ENCODE measurements at regions not wholly inside any gene's neighbourhood (a gene's known extent, or its start where the extent isn't known, plus 50 kb on each side); places are given as distances from the start of the nearest gene placed in this dataset.

GRCh38 chr4:138869631-138870030 is 145.9 kb upstream of the NOCT start:
- intact Hi-C loops (cut with DNase I): no loop called here
- H3K27ac ChIP-seq: no peak overlapping the region
- no peaks in the 10 kb centered on the region for H3K36me3 ChIP-seq
- no peaks in the 10 kb centered on the region for H3K9me3 ChIP-seq
- H3K27me3 ChIP-seq (ENCODE audit: low read depth): no peaks in the 10 kb centered on the region
- no peak overlapping the region for H3K4me3 ChIP-seq
- DNase-seq (no peak), ATAC-seq (no peak)
- H3K4me1 ChIP-seq: peaks cover 7% of the 10 kb centered on the region
- no peak for TF ChIP-seq CTCF (IDR thresholded peaks at IDR 0.05)

- ATAC-seq (no peak), DNase-seq (no peak)
- Histone ChIP-seq H3K27me3 (ENCODE audit: low read depth) (no peaks in the 10 kb centered on the region), H3K27ac (no peak overlapping the region), H3K4me3 (no peak overlapping the region), H3K36me3 (no peaks in the 10 kb centered on the region), H3K4me1 (peaks cover 7% of the 10 kb centered on the region), H3K9me3 (no peaks in the 10 kb centered on the region)
- intact Hi-C loops (cut with DNase I): no loop called here
- no peak for TF ChIP-seq CTCF (IDR thresholded peaks at IDR 0.05)
Measured at GRCh38 chr4:138869165-138869564, 146.4 kb upstream of the NOCT start.

GRCh38 chr4:138868562-138868961 is 147.0 kb upstream of the NOCT start:
- H3K27ac ChIP-seq: no peak overlapping the region
- H3K27me3 ChIP-seq (ENCODE audit: low read depth): no peaks in the 10 kb centered on the region
- H3K9me3 ChIP-seq: no peaks in the 10 kb centered on the region
- H3K36me3 ChIP-seq: no peaks in the 10 kb centered on the region
- ATAC-seq: no peak
- TF ChIP-seq CTCF (IDR thresholded peaks at IDR 0.05): no peak
- DNase-seq: no peak
- intact Hi-C loops (cut with DNase I): no loop called here
- H3K4me1 ChIP-seq: peaks cover 7% of the 10 kb centered on the region
- no peak overlapping the region for H3K4me3 ChIP-seq

GRCh38 chr4:138867404-138867803 is 148.2 kb upstream of the NOCT start:
- no peaks in the 10 kb centered on the region for H3K36me3 ChIP-seq
- H3K9me3 ChIP-seq: no peaks in the 10 kb centered on the region
- no peak overlapping the region for H3K4me3 ChIP-seq
- no peak for DNase-seq
- no peak for TF ChIP-seq CTCF (IDR thresholded peaks at IDR 0.05)
- H3K4me1 ChIP-seq: peaks cover 7% of the 10 kb centered on the region
- H3K27ac ChIP-seq: no peak overlapping the region
- no peaks in the 10 kb centered on the region for H3K27me3 ChIP-seq (ENCODE audit: low read depth)
- intact Hi-C loops (cut with DNase I): no loop called here
- no peak for ATAC-seq

GRCh38 chr4:138866314-138866713 is 149.3 kb upstream of the NOCT start:
- no peaks in the 10 kb centered on the region for H3K27me3 ChIP-seq (ENCODE audit: low read depth)
- no peaks in the 10 kb centered on the region for H3K9me3 ChIP-seq
- intact Hi-C loops (cut with DNase I): no loop called here
- H3K36me3 ChIP-seq: no peaks in the 10 kb centered on the region
- ATAC-seq: no peak
- DNase-seq: no peak
- H3K27ac ChIP-seq: no peak overlapping the region
- H3K4me3 ChIP-seq: no peak overlapping the region
- no peak for TF ChIP-seq CTCF (IDR thresholded peaks at IDR 0.05)
- peaks cover 7% of the 10 kb centered on the region for H3K4me1 ChIP-seq

- Histone ChIP-seq H3K27ac (no peak overlapping the region), H3K36me3 (no peaks in the 10 kb centered on the region), H3K9me3 (no peaks in the 10 kb centered on the region), H3K27me3 (ENCODE audit: low read depth) (no peaks in the 10 kb centered on the region), H3K4me1 (peaks cover 1% of the 10 kb centered on the region), H3K4me3 (no peak overlapping the region)
- no peak for ATAC-seq
- no peak for DNase-seq
- intact Hi-C loops (cut with DNase I): no loop called here
- TF ChIP-seq CTCF (IDR thresholded peaks at IDR 0.05): no peak
Measured at GRCh38 chr4:138865765-138866164, 149.8 kb upstream of the NOCT start.

Measured in lower lobe of right lung (tissue), 2 donors.